ENCODE measurements at regions not wholly inside any gene's neighbourhood (a gene's known extent, or its start where the extent isn't known, plus 50 kb on each side); places are given as distances from the start of the nearest gene placed in this dataset.
"Not testable (repeated sequence)": the region's sequence is repeated elsewhere in the genome, so short reads cannot be mapped to it uniquely, and the experiment has no call there.

- not testable (repeated sequence) for H3K4ac ChIP-seq (ENCODE audit: low read depth in 1 of 2, low read length in 2 of 2)
Observed at GRCh38 chr4:73671348-73671747, 51.1 kb upstream of the RASSF6 start.

GRCh38 chr4:73673286-73673685, 53.0 kb upstream of the RASSF6 start:
- no peaks in the 10 kb centered on the region for H3K79me1 ChIP-seq (replicated peaks; ENCODE audit: low read length, poor library complexity, severe bottlenecking)
- no peak overlapping the region for H3K4ac ChIP-seq (ENCODE audit: low read depth in 1 of 2, low read length in 2 of 2)
- H2BK120ac ChIP-seq (ENCODE audit: low read depth, low read length), result no peak overlapping the region
- H3K9me3 ChIP-seq (ENCODE audit: control insufficient read depth, low read length), result no peaks in the 10 kb centered on the region
- H4K91ac ChIP-seq (ENCODE audit: low read length), result no peak overlapping the region
- no peak overlapping the region for H2BK12ac ChIP-seq (ENCODE audit: low read length in 2 of 2)
- peak overlapping the region; percentile 8 for H2AK5ac ChIP-seq (ENCODE audit: low read length, severe bottlenecking)
- peak overlapping the region in 1 of 2 experiments; percentile 87 for H3K18ac ChIP-seq (ENCODE audit: low read depth in 1 of 2, low read length in 2 of 2)
- H3K27ac ChIP-seq (ENCODE audit: low read length, poor library complexity, severe bottlenecking), result no peak overlapping the region
- H3K27me3 ChIP-seq (ENCODE audit: control insufficient read depth in 1 of 2, insufficient read depth in 1 of 2, low read length in 2 of 2), result no peaks in the 10 kb centered on the region
- no peak overlapping the region for H3K14ac ChIP-seq (ENCODE audit: low read length in 2 of 2)
- H2BK5ac ChIP-seq (ENCODE audit: low read depth, low read length, poor library complexity, severe bottlenecking), result no peak overlapping the region
- H3K36me3 ChIP-seq (ENCODE audit: control insufficient read depth in 1 of 2, insufficient read depth in 2 of 2, low read depth in 1 of 2, low read length in 2 of 2), result no peaks in the 10 kb centered on the region
- H3K4me3 ChIP-seq (ENCODE audit: insufficient read depth in 1 of 2, low read depth in 1 of 2, low read length in 2 of 2), result no peak overlapping the region
- peak overlapping the region; percentile 6 for H2BK15ac ChIP-seq (ENCODE audit: low read depth, poor library complexity, severe bottlenecking)
- H3K23ac ChIP-seq (ENCODE audit: low read length in 2 of 2), result no peak overlapping the region
- peaks cover 2% of the 10 kb centered on the region for H3K4me1 ChIP-seq (ENCODE audit: control insufficient read depth, insufficient read depth, low read depth, low read length)
- no peak overlapping the region for H2AFZ ChIP-seq (ENCODE audit: low read depth, low read length)
- 97% methylated on average over 7 of the region's 9 CpGs for WGBS
- no peak overlapping the region for H3K4me2 ChIP-seq (ENCODE audit: low read length, poor library complexity, severe bottlenecking)
- H4K8ac ChIP-seq (ENCODE audit: low read length), result no peak overlapping the region
- no peak for DNase-seq
- no peak overlapping the region for H3K9ac ChIP-seq (ENCODE audit: low read length)

More at GRCh38 chr4:73671348-73671747, 51.1 kb upstream of the RASSF6 start:
- not testable (repeated sequence) for H3K18ac ChIP-seq (ENCODE audit: low read depth in 1 of 2, low read length in 2 of 2); H2AK5ac ChIP-seq (ENCODE audit: low read length, severe bottlenecking); H3K14ac ChIP-seq (ENCODE audit: low read length in 2 of 2); H3K4me1 ChIP-seq (ENCODE audit: control insufficient read depth, insufficient read depth, low read depth, low read length); H3K27ac ChIP-seq (ENCODE audit: low read length, poor library complexity, severe bottlenecking); H2AFZ ChIP-seq (ENCODE audit: low read depth, low read length); H3K79me1 ChIP-seq (replicated peaks; ENCODE audit: low read length, poor library complexity, severe bottlenecking); H3K36me3 ChIP-seq (ENCODE audit: control insufficient read depth in 1 of 2, insufficient read depth in 2 of 2, low read depth in 1 of 2, low read length in 2 of 2); H3K4me2 ChIP-seq (ENCODE audit: low read length, poor library complexity, severe bottlenecking); H2BK5ac ChIP-seq (ENCODE audit: low read depth, low read length, poor library complexity, severe bottlenecking); DNase-seq; H3K9ac ChIP-seq (ENCODE audit: low read length); H3K4me3 ChIP-seq (ENCODE audit: insufficient read depth in 1 of 2, low read depth in 1 of 2, low read length in 2 of 2); H2BK15ac ChIP-seq (ENCODE audit: low read depth, poor library complexity, severe bottlenecking); H2BK120ac ChIP-seq (ENCODE audit: low read depth, low read length); H2BK12ac ChIP-seq (ENCODE audit: low read length in 2 of 2); H3K27me3 ChIP-seq (ENCODE audit: control insufficient read depth in 1 of 2, insufficient read depth in 1 of 2, low read length in 2 of 2); H4K91ac ChIP-seq (ENCODE audit: low read length); H3K9me3 ChIP-seq (ENCODE audit: control insufficient read depth, low read length); H4K8ac ChIP-seq (ENCODE audit: low read length); H3K23ac ChIP-seq (ENCODE audit: low read length in 2 of 2)
- WGBS, result 100% methylated on average over 2 of the region's 6 CpGs

GRCh38 chr4:73674451-73674919, 54.2 kb upstream of the RASSF6 start:
- Histone ChIP-seq H2BK120ac (ENCODE audit: low read depth, low read length) (no peak overlapping the region), H4K8ac (ENCODE audit: low read length) (no peak overlapping the region), H4K91ac (ENCODE audit: low read length) (peak overlapping the region; percentile 81), H3K14ac (ENCODE audit: low read length in 2 of 2) (peak overlapping the region in 1 of 2 experiments; percentile 62), H3K79me1 (replicated peaks; ENCODE audit: low read length, poor library complexity, severe bottlenecking) (no peaks in the 10 kb centered on the region), H3K4me3 (ENCODE audit: insufficient read depth in 1 of 2, low read depth in 1 of 2, low read length in 2 of 2) (no peak overlapping the region), H2BK12ac (ENCODE audit: low read length in 2 of 2) (peak overlapping the region; percentile 76 to 87), H3K9me3 (ENCODE audit: control insufficient read depth, low read length) (no peaks in the 10 kb centered on the region), H2AK5ac (ENCODE audit: low read length, severe bottlenecking) (peak overlapping the region; percentile 96), H3K23ac (ENCODE audit: low read length in 2 of 2) (no peak overlapping the region), H3K4me2 (ENCODE audit: low read length, poor library complexity, severe bottlenecking) (no peak overlapping the region), H3K9ac (ENCODE audit: low read length) (no peak overlapping the region), H2AFZ (ENCODE audit: low read depth, low read length) (no peak overlapping the region), H3K27me3 (ENCODE audit: control insufficient read depth in 1 of 2, insufficient read depth in 1 of 2, low read length in 2 of 2) (no peaks in the 10 kb centered on the region), H3K36me3 (ENCODE audit: control insufficient read depth in 1 of 2, insufficient read depth in 2 of 2, low read depth in 1 of 2, low read length in 2 of 2) (no peaks in the 10 kb centered on the region), H3K4ac (ENCODE audit: low read depth in 1 of 2, low read length in 2 of 2) (peak overlapping the region; percentile 6 to 35), H3K18ac (ENCODE audit: low read depth in 1 of 2, low read length in 2 of 2) (peak overlapping the region; percentile 22 to 74), H3K27ac (ENCODE audit: low read length, poor library complexity, severe bottlenecking) (no peak overlapping the region), H2BK5ac (ENCODE audit: low read depth, low read length, poor library complexity, severe bottlenecking) (no peak overlapping the region), H2BK15ac (ENCODE audit: low read depth, poor library complexity, severe bottlenecking) (no peak overlapping the region), H3K4me1 (ENCODE audit: control insufficient read depth, insufficient read depth, low read depth, low read length) (peaks cover 2% of the 10 kb centered on the region)
- DNase-seq, result peak; percentile 21
- 90% methylated on average over 6 of the region's 6 CpGs for WGBS

- H3K9me3 ChIP-seq (ENCODE audit: control insufficient read depth, low read length), result no peaks in the 10 kb centered on the region
- no peak overlapping the region for H2BK5ac ChIP-seq (ENCODE audit: low read depth, low read length, poor library complexity, severe bottlenecking)
- no peaks in the 10 kb centered on the region for H3K79me1 ChIP-seq (replicated peaks; ENCODE audit: low read length, poor library complexity, severe bottlenecking)
Observed at GRCh38 chr4:73675623-73676022, 55.4 kb upstream of the RASSF6 start.

More at GRCh38 chr4:73675623-73676022, 55.4 kb upstream of the RASSF6 start:
- Histone ChIP-seq H3K9ac (ENCODE audit: low read length) (no peak overlapping the region), H4K91ac (ENCODE audit: low read length) (no peak overlapping the region), H3K4ac (ENCODE audit: low read depth in 1 of 2, low read length in 2 of 2) (no peak overlapping the region), H3K27ac (ENCODE audit: low read length, poor library complexity, severe bottlenecking) (no peak overlapping the region), H2BK12ac (ENCODE audit: low read length in 2 of 2) (no peak overlapping the region), H3K4me3 (ENCODE audit: insufficient read depth in 1 of 2, low read depth in 1 of 2, low read length in 2 of 2) (no peak overlapping the region), H3K27me3 (ENCODE audit: control insufficient read depth in 1 of 2, insufficient read depth in 1 of 2, low read length in 2 of 2) (no peaks in the 10 kb centered on the region), H2BK15ac (ENCODE audit: low read depth, poor library complexity, severe bottlenecking) (no peak overlapping the region), H3K4me2 (ENCODE audit: low read length, poor library complexity, severe bottlenecking) (no peak overlapping the region), H3K18ac (ENCODE audit: low read depth in 1 of 2, low read length in 2 of 2) (no peak overlapping the region), H2AK5ac (ENCODE audit: low read length, severe bottlenecking) (no peak overlapping the region), H3K23ac (ENCODE audit: low read length in 2 of 2) (no peak overlapping the region), H3K4me1 (ENCODE audit: control insufficient read depth, insufficient read depth, low read depth, low read length) (peaks cover 2% of the 10 kb centered on the region), H3K36me3 (ENCODE audit: control insufficient read depth in 1 of 2, insufficient read depth in 2 of 2, low read depth in 1 of 2, low read length in 2 of 2) (no peaks in the 10 kb centered on the region), H4K8ac (ENCODE audit: low read length) (no peak overlapping the region), H2AFZ (ENCODE audit: low read depth, low read length) (no peak overlapping the region), H3K14ac (ENCODE audit: low read length in 2 of 2) (no peak overlapping the region), H2BK120ac (ENCODE audit: low read depth, low read length) (no peak overlapping the region)
- WGBS, result no CpG with 5 or more reads among the region's 2 CpGs
- no peak for DNase-seq

Measured in mesenchymal stem cell (in vitro differentiated cells and primary cell).